ENCODE measurements at regions not wholly inside any gene's neighbourhood (a gene's known extent, or its start where the extent isn't known, plus 50 kb on each side); places are given as distances from the start of the nearest gene placed in this dataset.

DNA sequence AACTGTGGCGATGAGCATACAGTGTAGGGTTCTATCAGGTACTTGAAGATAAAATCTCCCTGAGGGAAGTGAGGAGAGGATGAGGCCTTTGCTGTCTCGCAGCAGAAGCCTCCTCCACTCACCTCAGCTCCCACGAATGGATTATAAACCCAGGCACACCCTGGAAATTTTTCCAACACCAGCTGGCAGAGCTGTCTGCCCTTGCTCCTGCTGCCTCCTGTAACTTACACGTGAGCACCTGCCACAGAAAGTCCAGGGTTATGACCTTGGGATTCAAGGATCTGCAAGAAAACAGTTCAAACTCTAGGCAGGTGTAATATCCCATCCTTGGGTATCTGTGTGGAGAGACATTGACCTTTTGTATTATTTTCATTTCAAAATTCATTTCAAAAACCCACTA, 70.9 kb upstream of the MYO16 start:
- Mint-ChIP-seq H3K27me3 (ENCODE audit: insufficient read depth, unreplicated experiment) (peaks cover 31% of the 10 kb centered on the region), H3K4me1 (ENCODE audit: insufficient read depth, unreplicated experiment) (no peaks in the 10 kb centered on the region), H3K9me3 (ENCODE audit: unreplicated experiment) (no peaks in the 10 kb centered on the region), H3K36me3 (ENCODE audit: insufficient read depth, unreplicated experiment) (no peaks in the 10 kb centered on the region), H3K27ac (ENCODE audit: low read depth, unreplicated experiment) (no peak overlapping the region), H3K4me3 (ENCODE audit: unreplicated experiment) (no peak overlapping the region)
- TF ChIP-seq, protein P1, sequence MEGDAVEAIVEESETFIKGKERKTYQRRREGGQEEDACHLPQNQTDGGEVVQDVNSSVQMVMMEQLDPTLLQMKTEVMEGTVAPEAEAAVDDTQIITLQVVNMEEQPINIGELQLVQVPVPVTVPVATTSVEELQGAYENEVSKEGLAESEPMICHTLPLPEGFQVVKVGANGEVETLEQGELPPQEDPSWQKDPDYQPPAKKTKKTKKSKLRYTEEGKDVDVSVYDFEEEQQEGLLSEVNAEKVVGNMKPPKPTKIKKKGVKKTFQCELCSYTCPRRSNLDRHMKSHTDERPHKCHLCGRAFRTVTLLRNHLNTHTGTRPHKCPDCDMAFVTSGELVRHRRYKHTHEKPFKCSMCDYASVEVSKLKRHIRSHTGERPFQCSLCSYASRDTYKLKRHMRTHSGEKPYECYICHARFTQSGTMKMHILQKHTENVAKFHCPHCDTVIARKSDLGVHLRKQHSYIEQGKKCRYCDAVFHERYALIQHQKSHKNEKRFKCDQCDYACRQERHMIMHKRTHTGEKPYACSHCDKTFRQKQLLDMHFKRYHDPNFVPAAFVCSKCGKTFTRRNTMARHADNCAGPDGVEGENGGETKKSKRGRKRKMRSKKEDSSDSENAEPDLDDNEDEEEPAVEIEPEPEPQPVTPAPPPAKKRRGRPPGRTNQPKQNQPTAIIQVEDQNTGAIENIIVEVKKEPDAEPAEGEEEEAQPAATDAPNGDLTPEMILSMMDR (IDR thresholded peaks at IDR 0.05; ENCODE audit: unreplicated experiment) = no peak
- no TSS peak for BruUV-seq (replicated peaks)
- CTCF ChIA-PET = no interaction called here
- no peak for DNase-seq (ENCODE audit: unreplicated experiment)
- intact Hi-C loops (cut with micrococcal nuclease) = no loop called here
- POLR2A ChIA-PET = no interaction called here

DNA sequence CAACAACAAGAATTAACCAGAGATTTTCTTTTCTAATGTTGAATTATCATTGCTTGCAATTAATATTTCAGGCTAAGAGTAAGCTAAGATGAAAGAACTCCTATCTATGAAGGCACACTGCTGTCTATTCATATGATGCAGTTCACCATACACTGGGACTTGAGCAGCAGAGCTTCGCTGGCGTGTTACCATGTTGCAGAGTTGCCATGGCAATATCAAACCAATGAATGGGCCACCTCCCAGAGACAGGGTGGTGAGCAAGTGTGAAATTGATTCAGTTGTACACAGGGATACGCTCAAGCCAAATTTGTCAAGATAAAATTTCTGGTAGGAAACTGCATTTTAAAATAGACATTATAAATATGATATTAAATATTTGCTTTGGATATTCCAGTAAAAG, 69.3 kb upstream of the MYO16 start:
- intact Hi-C loops (cut with micrococcal nuclease) = no loop called here
- Mint-ChIP-seq H3K36me3 (ENCODE audit: insufficient read depth, unreplicated experiment) (no peaks in the 10 kb centered on the region), H3K9me3 (ENCODE audit: unreplicated experiment) (no peaks in the 10 kb centered on the region), H3K4me3 (ENCODE audit: unreplicated experiment) (no peak overlapping the region), H3K27ac (ENCODE audit: low read depth, unreplicated experiment) (no peak overlapping the region), H3K4me1 (ENCODE audit: insufficient read depth, unreplicated experiment) (no peaks in the 10 kb centered on the region), H3K27me3 (ENCODE audit: insufficient read depth, unreplicated experiment) (peaks cover 20% of the 10 kb centered on the region)
- POLR2A ChIA-PET = no interaction called here
- CTCF ChIA-PET = no interaction called here
- no peak for DNase-seq (ENCODE audit: unreplicated experiment)
- no TSS peak for BruUV-seq (replicated peaks)
- TF ChIP-seq, protein P1 (IDR thresholded peaks at IDR 0.05; ENCODE audit: unreplicated experiment) = no peak

DNA sequence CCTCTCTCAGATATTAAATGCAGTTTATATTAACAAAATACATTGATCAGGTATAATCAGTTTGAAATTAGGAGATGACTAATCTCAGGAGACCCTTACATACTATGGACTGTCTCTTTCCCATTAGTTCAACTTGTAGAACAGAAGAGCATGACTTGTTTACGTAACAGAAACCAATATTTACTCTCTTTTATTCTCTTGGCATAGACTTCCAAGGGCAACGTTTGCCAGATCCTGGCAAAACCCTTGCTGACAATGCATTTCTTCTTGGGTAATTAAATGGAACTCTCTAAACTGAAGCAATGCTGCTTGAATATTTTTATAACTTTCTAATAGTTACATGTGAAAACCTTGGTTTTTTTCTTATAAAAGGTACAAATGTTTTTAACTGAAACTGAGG, 68.3 kb upstream of the MYO16 start:
- no peak overlapping the region for H3K4me3 Mint-ChIP-seq (ENCODE audit: unreplicated experiment)
- peaks cover 14% of the 10 kb centered on the region for H3K27me3 Mint-ChIP-seq (ENCODE audit: insufficient read depth, unreplicated experiment)
- ChIA-PET CTCF (no interaction called here), POLR2A (no interaction called here)
- BruUV-seq (replicated peaks) = no TSS peak
- H3K4me1 Mint-ChIP-seq (ENCODE audit: insufficient read depth, unreplicated experiment) = no peaks in the 10 kb centered on the region
- intact Hi-C loops (cut with micrococcal nuclease) = no loop called here
- H3K27ac Mint-ChIP-seq (ENCODE audit: low read depth, unreplicated experiment) = no peak overlapping the region
- no peaks in the 10 kb centered on the region for H3K36me3 Mint-ChIP-seq (ENCODE audit: insufficient read depth, unreplicated experiment)
- TF ChIP-seq, protein P1 (IDR thresholded peaks at IDR 0.05; ENCODE audit: unreplicated experiment) = no peak
- no peaks in the 10 kb centered on the region for H3K9me3 Mint-ChIP-seq (ENCODE audit: unreplicated experiment)
- no peak for DNase-seq (ENCODE audit: unreplicated experiment)

DNA sequence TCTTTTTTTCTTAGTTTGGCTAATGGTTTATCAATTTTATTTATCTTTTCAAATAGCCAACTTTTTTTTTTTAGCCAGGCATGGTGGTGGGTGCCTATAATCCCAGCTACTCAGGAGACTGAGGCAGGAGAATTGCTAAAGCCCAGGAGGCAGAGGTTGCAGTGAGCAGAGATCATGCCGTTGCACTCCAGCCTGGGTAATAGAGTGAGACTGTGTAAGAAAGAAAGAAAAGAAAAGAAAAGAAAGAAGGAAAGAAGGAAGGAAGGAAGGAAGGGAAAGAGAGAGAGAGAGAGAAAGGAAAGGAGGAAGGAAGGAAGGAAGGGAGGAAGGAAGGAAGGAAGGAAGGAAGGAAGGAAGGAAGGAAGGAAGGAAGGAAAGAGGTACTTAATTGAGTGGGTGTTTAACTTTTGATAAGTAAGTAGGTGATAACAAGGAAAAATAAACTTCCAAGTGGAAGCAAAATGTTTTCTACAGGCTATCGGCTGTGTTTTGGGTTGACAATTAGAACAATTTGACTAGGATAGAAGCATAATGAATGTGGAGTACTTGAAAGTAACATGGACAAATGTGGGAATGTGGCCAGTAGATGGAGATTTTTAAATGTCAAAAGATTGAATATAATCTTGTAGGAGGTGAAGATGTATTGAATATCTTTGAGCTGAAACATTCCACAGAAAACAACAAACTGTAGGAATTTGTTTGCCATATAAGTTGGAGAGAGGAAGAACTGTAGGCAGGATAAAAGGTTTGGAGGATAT, 62.8 kb upstream of the MYO16 start:
- Mint-ChIP-seq H3K4me3 (ENCODE audit: unreplicated experiment) (no peak overlapping the region), H3K27me3 (ENCODE audit: insufficient read depth, unreplicated experiment) (peaks cover 39% of the 10 kb centered on the region), H3K4me1 (ENCODE audit: insufficient read depth, unreplicated experiment) (no peaks in the 10 kb centered on the region), H3K27ac (ENCODE audit: low read depth, unreplicated experiment) (no peak overlapping the region), H3K9me3 (ENCODE audit: unreplicated experiment) (no peaks in the 10 kb centered on the region), H3K36me3 (ENCODE audit: insufficient read depth, unreplicated experiment) (no peaks in the 10 kb centered on the region)
- no TSS peak for BruUV-seq (replicated peaks)
- ChIA-PET POLR2A (no interaction called here), CTCF (no interaction called here)
- TF ChIP-seq, protein P1 (IDR thresholded peaks at IDR 0.05; ENCODE audit: unreplicated experiment) = no peak
- intact Hi-C loops (cut with micrococcal nuclease) = no loop called here
- no peak for DNase-seq (ENCODE audit: unreplicated experiment)
